ENCODE measurements at regions not wholly inside any gene's neighbourhood (a gene's known extent, or its start where the extent isn't known, plus 50 kb on each side); places are given as distances from the start of the nearest gene placed in this dataset.

GRCh38 chr11:123291201-123291869 is 96.3 kb upstream of the CLMP start:
- TF ChIP-seq, protein P1, sequence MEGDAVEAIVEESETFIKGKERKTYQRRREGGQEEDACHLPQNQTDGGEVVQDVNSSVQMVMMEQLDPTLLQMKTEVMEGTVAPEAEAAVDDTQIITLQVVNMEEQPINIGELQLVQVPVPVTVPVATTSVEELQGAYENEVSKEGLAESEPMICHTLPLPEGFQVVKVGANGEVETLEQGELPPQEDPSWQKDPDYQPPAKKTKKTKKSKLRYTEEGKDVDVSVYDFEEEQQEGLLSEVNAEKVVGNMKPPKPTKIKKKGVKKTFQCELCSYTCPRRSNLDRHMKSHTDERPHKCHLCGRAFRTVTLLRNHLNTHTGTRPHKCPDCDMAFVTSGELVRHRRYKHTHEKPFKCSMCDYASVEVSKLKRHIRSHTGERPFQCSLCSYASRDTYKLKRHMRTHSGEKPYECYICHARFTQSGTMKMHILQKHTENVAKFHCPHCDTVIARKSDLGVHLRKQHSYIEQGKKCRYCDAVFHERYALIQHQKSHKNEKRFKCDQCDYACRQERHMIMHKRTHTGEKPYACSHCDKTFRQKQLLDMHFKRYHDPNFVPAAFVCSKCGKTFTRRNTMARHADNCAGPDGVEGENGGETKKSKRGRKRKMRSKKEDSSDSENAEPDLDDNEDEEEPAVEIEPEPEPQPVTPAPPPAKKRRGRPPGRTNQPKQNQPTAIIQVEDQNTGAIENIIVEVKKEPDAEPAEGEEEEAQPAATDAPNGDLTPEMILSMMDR (IDR thresholded peaks at IDR 0.05; ENCODE audit: low read depth, low read length), result no peak
- TF ChIP-seq POLR2A (IDR thresholded peaks at IDR 0.05; ENCODE audit: extremely low read depth, insufficient read length) (no peak), MYC (IDR thresholded peaks at IDR 0.05; ENCODE audit: low read depth, low read length) (no peak)
- TF ChIP-seq, protein P2, sequence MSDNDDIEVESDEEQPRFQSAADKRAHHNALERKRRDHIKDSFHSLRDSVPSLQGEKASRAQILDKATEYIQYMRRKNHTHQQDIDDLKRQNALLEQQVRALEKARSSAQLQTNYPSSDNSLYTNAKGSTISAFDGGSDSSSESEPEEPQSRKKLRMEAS (IDR thresholded peaks at IDR 0.05; ENCODE audit: low read depth, low read length), result no peak

Measured in NB4 (cell line).